GM12873 (cell line): ENCODE measurements at regions not wholly inside any gene's neighbourhood (a gene's known extent, or its start where the extent isn't known, plus 50 kb on each side); places are given as distances from the start of the nearest gene placed in this dataset.

ENCODE experiments used
- TF ChIP-seq, protein P1 (sequence below): IDR thresholded peaks from 2 replicates; pipeline ENCODE4 v1.5.1; 2012; ENCODE audit warnings: low read depth, mild to moderate bottlenecking, moderate library complexity, low read length, control low read depth; ENCODE audit not compliant: insufficient read depth; ENCODE audit errors: missing control alignments

DNA sequence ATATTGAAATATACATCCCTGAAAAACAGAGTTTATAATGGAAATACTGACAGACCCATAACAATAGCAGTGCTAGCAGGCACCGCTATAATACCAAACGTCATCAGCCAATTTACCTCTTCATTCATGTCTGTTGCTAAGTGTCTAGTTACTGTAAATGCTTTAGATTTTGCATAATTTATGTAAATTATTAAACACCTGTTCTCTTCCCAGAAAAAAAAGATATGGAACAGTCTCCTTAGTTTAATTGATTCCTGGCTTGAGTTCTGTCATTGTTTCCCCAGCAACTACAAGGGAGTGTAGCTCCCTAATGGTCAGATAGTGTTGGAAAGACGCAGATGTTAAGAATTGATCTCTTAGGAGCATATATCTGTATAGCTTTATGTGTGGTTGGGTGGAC lies 817.9 kb upstream of the ADGRL2 start:
- TF ChIP-seq, protein P1, sequence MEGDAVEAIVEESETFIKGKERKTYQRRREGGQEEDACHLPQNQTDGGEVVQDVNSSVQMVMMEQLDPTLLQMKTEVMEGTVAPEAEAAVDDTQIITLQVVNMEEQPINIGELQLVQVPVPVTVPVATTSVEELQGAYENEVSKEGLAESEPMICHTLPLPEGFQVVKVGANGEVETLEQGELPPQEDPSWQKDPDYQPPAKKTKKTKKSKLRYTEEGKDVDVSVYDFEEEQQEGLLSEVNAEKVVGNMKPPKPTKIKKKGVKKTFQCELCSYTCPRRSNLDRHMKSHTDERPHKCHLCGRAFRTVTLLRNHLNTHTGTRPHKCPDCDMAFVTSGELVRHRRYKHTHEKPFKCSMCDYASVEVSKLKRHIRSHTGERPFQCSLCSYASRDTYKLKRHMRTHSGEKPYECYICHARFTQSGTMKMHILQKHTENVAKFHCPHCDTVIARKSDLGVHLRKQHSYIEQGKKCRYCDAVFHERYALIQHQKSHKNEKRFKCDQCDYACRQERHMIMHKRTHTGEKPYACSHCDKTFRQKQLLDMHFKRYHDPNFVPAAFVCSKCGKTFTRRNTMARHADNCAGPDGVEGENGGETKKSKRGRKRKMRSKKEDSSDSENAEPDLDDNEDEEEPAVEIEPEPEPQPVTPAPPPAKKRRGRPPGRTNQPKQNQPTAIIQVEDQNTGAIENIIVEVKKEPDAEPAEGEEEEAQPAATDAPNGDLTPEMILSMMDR, result no peak

DNA sequence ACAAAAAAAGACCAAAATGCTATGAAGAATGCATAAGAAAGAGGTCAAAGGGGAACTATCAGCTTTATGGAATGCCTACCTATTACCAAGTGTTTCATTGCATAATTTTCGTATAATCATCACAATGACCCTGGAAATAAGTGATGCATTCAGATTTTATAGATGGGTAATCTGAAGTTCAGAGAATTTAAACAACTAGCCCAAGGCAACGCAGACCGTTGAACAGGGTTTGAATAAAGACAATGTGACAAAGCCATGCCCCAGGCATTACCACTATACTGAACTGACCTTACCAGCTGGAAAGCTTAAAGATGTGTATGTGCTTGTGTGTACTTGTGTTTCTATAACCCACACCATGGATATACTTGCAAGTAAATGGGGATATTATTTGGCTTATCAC lies 827.6 kb upstream of the ADGRL2 start:
- TF ChIP-seq, protein P1, result no peak

GRCh38 chr1:80966266-80966665 lies 834.5 kb upstream of the ADGRL2 start:
- TF ChIP-seq, protein P1, result no peak

- TF ChIP-seq, protein P1, result no peak
Measured at GRCh38 chr1:80962564-80962963, 838.2 kb upstream of the ADGRL2 start.

GRCh38 chr1:80961464-80962190 lies 839.1 kb upstream of the ADGRL2 start:
- TF ChIP-seq, protein P1, result no peak

- TF ChIP-seq, protein P1, result no peak
Measured at GRCh38 chr1:80933346-80933745, 867.4 kb upstream of the ADGRL2 start.

DNA sequence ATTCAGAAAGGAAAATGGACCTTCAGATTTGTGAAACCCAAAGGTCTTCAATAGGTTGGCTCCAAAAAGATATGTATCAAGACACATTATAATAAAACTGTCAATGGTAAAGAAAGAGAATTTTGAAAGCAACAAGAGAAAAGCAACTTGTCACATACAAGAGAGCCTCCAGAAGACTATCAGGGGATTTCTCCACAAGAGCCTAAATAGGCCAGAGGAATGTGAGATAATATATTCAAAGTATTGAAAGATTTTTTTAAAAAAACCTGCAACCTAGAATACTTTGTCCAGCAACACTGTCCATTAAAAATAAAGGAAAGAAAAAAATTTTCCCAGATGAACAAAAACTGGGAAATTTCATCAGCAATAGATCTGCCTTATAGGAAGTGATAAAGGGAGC lies 869.6 kb upstream of the ADGRL2 start:
- TF ChIP-seq, protein P1, result no peak
